ENCODE measurements at regions not wholly inside any gene's neighbourhood (a gene's known extent, or its start where the extent isn't known, plus 50 kb on each side); places are given as distances from the start of the nearest gene placed in this dataset.

GRCh38 chr15:26223720-26224119, 360.6 kb upstream of the ATP10A start:
- TF ChIP-seq POLR2A (IDR thresholded peaks at IDR 0.05; ENCODE audit: low read length) (no peak), HMGXB4 (CRISPR knock-in tag; IDR thresholded peaks at IDR 0.05; ENCODE audit: borderline replicate concordance) (no peak), CTCF (IDR thresholded peaks at IDR 0.05) (no peak), REST (IDR thresholded peaks at IDR 0.05) (no peak), KDM1A (IDR thresholded peaks at IDR 0.05; ENCODE audit: low read depth) (no peak), HDAC2 (IDR thresholded peaks at IDR 0.05) (no peak)

Measured in A549 (cell line).